ENCODE measurements at regions not wholly inside any gene's neighbourhood (a gene's known extent, or its start where the extent isn't known, plus 50 kb on each side); places are given as distances from the start of the nearest gene placed in this dataset.
"Not testable (repeated sequence)": the region's sequence is repeated elsewhere in the genome, so short reads cannot be mapped to it uniquely, and the experiment has no call there.

DNA sequence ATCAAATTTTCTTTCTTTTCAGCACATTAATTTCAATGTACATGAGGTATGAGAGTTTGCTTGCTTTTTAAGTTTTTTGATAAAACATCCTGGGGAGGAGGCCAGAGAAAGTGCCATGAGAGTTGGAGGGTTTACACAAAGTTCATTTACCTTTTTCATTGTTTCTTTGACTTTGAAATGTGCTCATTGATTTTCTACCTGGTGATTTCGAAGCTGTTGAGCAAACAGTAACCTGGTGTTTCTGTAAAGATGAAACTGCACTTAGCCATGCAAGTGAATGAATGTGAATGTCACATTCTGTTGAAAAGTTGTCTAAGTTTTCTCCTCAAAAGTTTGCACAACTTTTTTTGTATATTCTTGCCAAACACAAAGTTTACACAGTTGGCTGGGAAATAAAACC is 797.0 kb downstream of the METTL4 start:
- DNase-seq (ENCODE audit: insufficient read length, low spot score) (no peak), FAIRE-seq (no peak)

- DNase-seq (ENCODE audit: insufficient read length, low spot score) (no peak), FAIRE-seq (no peak)
Observed at GRCh38 chr18:1777843-1778242, 793.5 kb downstream of the METTL4 start.

GRCh38 chr18:1778496-1779178 is 792.7 kb downstream of the METTL4 start:
- no peak for DNase-seq (ENCODE audit: insufficient read length, low spot score)
- FAIRE-seq: no peak

DNA sequence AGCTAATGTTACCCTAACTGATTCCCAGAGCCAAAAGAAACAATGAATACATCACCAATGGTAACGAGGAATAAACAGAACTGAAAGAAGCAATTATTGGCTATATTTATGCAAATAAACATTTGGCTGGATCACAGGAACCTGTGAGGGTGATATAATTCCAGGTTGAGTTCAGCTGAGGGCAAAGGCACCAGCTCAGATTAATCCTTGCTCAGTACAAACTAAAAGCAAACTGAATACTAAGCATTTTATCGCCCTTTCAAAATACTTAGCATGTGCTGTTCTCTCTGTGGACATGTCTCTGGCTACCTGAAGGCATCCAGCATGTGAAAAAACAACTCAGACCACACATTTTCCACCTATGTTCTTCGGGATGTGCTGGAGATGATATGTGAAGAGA is 791.7 kb downstream of the METTL4 start:
- DNase-seq (ENCODE audit: insufficient read length, low spot score) (no peak), FAIRE-seq (no peak)

- FAIRE-seq (no peak), DNase-seq (ENCODE audit: insufficient read length, low spot score) (no peak)
Observed at GRCh38 chr18:1784113-1784512, 787.2 kb downstream of the METTL4 start.

GRCh38 chr18:1785980-1786379 is 785.3 kb downstream of the METTL4 start:
- not testable (repeated sequence) for FAIRE-seq; DNase-seq (ENCODE audit: insufficient read length, low spot score)

- FAIRE-seq (no peak), DNase-seq (ENCODE audit: insufficient read length, low spot score) (no peak)
Observed at GRCh38 chr18:1796636-1797035, 774.7 kb downstream of the METTL4 start.

GRCh38 chr18:1797235-1797634 is 774.1 kb downstream of the METTL4 start:
- DNase-seq (ENCODE audit: insufficient read length, low spot score) (no peak), FAIRE-seq (no peak)

- DNase-seq (ENCODE audit: insufficient read length, low spot score): no peak
- FAIRE-seq: no peak
Observed at GRCh38 chr18:1805521-1805920, 765.8 kb downstream of the METTL4 start.

DNA sequence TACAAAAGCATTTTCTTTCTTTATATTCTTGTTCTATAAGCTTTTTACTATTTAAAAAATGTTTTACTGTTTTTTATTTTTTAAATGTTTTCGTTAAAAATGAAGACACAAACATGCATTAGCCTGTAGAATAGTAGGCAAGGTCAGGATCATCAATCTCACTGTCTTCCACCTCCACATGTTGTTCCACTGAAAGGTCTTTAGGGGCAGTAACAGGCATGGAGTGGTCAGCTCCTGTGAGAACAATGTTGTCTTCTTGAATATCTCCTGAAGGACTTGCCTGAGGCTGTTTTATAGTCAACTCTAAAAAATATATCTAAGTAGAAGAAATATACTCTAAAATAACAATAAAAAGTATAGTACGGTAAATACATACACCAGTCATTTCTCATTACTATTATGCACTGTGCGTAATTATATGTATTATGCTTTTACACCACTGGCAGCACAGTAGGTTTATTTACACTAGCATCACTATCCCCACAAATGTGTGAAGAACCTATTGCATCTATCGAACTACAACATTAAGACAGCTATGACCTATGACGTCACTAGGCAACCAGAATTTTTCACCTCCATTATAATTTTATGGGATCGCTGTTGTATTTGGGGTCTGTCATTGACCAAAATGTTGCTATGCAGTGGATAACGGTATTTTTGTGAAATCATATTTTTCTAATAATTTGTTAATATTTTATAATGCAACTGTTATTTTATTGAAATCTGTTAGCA is 764.3 kb downstream of the METTL4 start:
- no peak for DNase-seq (ENCODE audit: insufficient read length, low spot score)
- no peak for FAIRE-seq

DNA sequence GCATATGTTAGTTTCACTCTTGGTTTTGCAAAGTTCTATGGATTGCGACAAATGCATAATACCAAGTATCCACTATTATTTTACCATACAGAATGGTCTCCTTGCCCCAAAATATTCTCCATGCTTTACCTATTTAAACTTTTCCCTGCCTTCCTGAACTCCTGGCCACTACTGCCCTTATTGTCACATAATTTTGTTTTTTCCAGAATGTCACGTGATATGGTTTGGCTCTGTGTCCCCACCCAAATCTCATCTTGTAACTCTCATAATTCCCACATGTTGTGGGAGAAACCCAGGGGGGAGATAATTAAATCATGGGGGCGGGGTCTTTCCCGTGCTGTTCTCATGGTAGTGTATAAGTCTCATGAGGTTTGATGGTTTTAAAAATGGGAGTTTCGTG is 760.0 kb downstream of the METTL4 start:
- FAIRE-seq: no peak

DNA sequence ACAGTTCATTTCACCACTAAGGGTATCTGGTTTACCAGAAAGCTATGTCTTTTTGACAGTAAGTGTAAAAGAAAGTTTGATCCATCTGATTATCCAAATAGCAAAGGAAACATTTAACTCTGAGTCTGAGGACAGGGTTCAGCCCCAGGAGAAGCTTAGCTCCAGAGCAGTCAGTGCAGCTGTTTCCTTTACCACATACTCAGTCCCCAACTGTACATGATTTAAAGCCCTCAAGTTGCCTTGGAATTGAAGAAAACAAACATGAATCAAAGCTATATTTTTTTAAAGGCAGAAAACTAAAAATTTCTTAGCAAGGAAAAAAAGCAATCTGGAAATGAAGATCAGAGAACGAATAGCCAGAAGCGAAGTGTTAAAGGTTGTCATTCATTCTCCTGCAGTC is 746.0 kb downstream of the METTL4 start:
- FAIRE-seq: no peak
- no peak for DNase-seq (ENCODE audit: insufficient read length, low spot score)

More for the DNA sequence above, 760.0 kb downstream of the METTL4 start:
- no peak for DNase-seq (ENCODE audit: insufficient read length, low spot score)

GRCh38 chr18:1840878-1841277 is 730.4 kb downstream of the METTL4 start:
- FAIRE-seq: no peak

DNA sequence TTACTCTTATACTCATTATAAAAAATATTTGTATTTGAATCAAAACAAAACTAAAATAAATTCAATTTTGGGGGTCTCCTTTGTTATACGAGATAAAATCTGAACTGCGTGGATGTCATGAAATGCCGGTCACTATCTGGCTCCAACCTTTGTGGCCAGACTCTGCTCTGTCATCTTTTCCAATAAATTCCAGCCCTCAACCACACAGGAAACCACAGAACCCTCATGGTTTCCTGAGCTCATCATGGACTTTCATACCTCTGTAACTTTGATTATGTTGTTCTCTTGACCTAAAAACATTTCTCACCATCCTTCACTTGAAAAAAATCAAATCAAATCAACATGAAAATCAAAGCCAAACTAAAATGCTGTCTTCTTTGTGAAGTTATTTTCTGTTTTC is 724.7 kb downstream of the METTL4 start:
- no peak for FAIRE-seq

More at GRCh38 chr18:1840878-1841277, 730.4 kb downstream of the METTL4 start:
- no peak for DNase-seq (ENCODE audit: insufficient read length, low spot score)

GRCh38 chr18:1848716-1849115 is 722.6 kb downstream of the METTL4 start:
- FAIRE-seq: no peak

More for the DNA sequence above, 724.7 kb downstream of the METTL4 start:
- DNase-seq (ENCODE audit: insufficient read length, low spot score): no peak

GRCh38 chr18:1849386-1849785 is 721.9 kb downstream of the METTL4 start:
- no peak for DNase-seq (ENCODE audit: insufficient read length, low spot score)

More at GRCh38 chr18:1848716-1849115, 722.6 kb downstream of the METTL4 start:
- no peak for DNase-seq (ENCODE audit: insufficient read length, low spot score)

DNA sequence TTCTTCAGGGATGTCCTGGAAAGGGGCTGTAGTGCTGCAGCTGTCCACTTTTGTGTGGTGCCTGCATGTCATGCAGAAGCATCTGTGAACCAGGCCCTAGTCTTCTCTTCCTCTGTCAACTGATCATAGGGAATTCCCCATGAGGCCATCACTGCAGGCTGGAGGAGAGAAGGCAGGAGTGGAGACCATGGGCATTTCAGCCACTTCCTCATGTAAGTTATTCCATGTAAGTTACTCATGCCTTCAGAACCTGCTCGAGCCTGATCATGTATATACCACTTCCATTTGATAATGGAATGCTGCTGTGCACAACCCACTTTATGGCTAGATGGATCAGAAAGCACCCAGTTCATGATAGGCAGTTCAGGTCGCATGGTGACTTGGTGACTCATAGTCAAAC is 714.0 kb downstream of the METTL4 start:
- not testable (repeated sequence) for FAIRE-seq; DNase-seq (ENCODE audit: insufficient read length, low spot score)

More at GRCh38 chr18:1849386-1849785, 721.9 kb downstream of the METTL4 start:
- FAIRE-seq: no peak

- no peak for FAIRE-seq
- no peak for DNase-seq (ENCODE audit: insufficient read length, low spot score)
Observed at GRCh38 chr18:1861473-1861872, 709.8 kb downstream of the METTL4 start.

GRCh38 chr18:1865869-1866268 is 705.4 kb downstream of the METTL4 start:
- FAIRE-seq (no peak), DNase-seq (ENCODE audit: insufficient read length, low spot score) (no peak)

- DNase-seq (ENCODE audit: insufficient read length, low spot score): no peak
- FAIRE-seq: no peak
Observed at GRCh38 chr18:1872274-1872673, 699.0 kb downstream of the METTL4 start.

GRCh38 chr18:1875219-1875618 is 696.1 kb downstream of the METTL4 start:
- DNase-seq (ENCODE audit: insufficient read length, low spot score) (no peak), FAIRE-seq (no peak)

DNA sequence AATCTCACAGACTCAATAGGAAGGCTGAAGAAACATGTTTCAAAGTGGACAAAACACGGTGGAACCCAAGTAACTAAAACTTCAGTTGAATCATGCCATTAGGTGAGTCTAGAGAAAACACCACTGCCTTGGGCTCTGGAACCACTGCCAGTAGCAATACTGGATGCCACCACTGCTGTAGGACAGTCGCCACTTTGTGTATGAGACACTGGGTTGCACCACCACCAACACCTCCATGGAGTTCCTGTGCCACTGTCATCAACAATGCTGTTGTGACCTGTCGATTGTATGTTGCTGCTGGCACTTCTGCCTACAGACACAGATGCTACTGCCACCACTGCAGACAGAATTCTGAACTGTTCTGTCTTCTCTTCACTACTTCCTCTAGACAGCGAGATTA is 686.7 kb downstream of the METTL4 start:
- DNase-seq (ENCODE audit: insufficient read length, low spot score) (no peak), FAIRE-seq (no peak)
